Keratinocyte (primary cell): ENCODE measurements at regions not wholly inside any gene's neighbourhood (a gene's known extent, or its start where the extent isn't known, plus 50 kb on each side); places are given as distances from the start of the nearest gene placed in this dataset.

Source experiments
- DNase-seq: peaks from one replicate; pipeline ENCODE4 v3.0.0-alpha.2; 2011; ENCODE audit warnings: low read depth, missing footprints, low spot score
- FAIRE-seq: peaks from 2 replicates; lab custom pipeline; 2011; peaks lifted over from hg19 to GRCh38; lab: Jason Lieb, UNC
- H2AFZ ChIP-seq: 2 replicates; pipeline ENCODE4 v1.6.0; 2012; ENCODE audit warnings: low read length, control low read depth, inconsistent platforms; ENCODE audit not compliant: control insufficient read depth
- H3K27ac ChIP-seq: 2 replicates; pipeline ENCODE4 v1.5.1; 2011; ENCODE audit warnings: low read length; ENCODE audit not compliant: control insufficient read depth, insufficient read depth
- H3K27me3 ChIP-seq: 3 replicates; pipeline ENCODE4 v1.6.0; 2011; ENCODE audit warnings: low read length; ENCODE audit not compliant: control insufficient read depth, insufficient read depth; ENCODE audit errors: extremely low read depth
- H3K36me3 ChIP-seq, 2 experiments: 2 replicates in 1 of 2; 3 replicates in 1 of 2; pipeline ENCODE4 v1.5.1; 2011; ENCODE audit warnings: low read length in 2 of 2, mild to moderate bottlenecking in 1 of 2; ENCODE audit not compliant: control insufficient read depth in 2 of 2, insufficient read depth in 2 of 2; ENCODE audit errors: extremely low read depth in 1 of 2
- H3K4me1 ChIP-seq: 3 replicates; pipeline ENCODE4 v1.5.1; 2011; ENCODE audit warnings: low read length; ENCODE audit not compliant: control insufficient read depth, insufficient read depth; ENCODE audit errors: extremely low read depth
- H3K4me2 ChIP-seq: 3 replicates; pipeline ENCODE4 v1.6.0; 2011; ENCODE audit warnings: low read depth, low read length; ENCODE audit not compliant: control insufficient read depth, insufficient read depth; ENCODE audit errors: extremely low read depth
- H3K4me3 ChIP-seq, 3 experiments: fragments of 200-600 bp in 1 of 3; sonication (generic) in 1 of 3; 2 replicates in 2 of 3; 3 replicates in 1 of 3; pipeline ENCODE4 v1.5.1; 2011 to 2016; ENCODE audit warnings: low read length in 3 of 3, mild to moderate bottlenecking in 3 of 3, control low read depth in 2 of 3, inconsistent platforms in 1 of 3, low read depth in 1 of 3, mixed read lengths in 1 of 3, mixed run types in 1 of 3, moderate library complexity in 1 of 3; ENCODE audit not compliant: control insufficient read depth in 2 of 3, insufficient read depth in 2 of 3; ENCODE audit errors: extremely low read depth in 1 of 3
- H3K79me2 ChIP-seq: 2 replicates; pipeline ENCODE4 v1.6.0; 2012; ENCODE audit warnings: low read length; ENCODE audit not compliant: control insufficient read depth, insufficient read depth
- H3K9ac ChIP-seq: 3 replicates; pipeline ENCODE4 v1.6.0; 2011; ENCODE audit warnings: low read length; ENCODE audit not compliant: control insufficient read depth, insufficient read depth; ENCODE audit errors: extremely low read depth
- H3K9me1 ChIP-seq: 3 replicates; pipeline ENCODE4 v1.6.0; 2011; ENCODE audit warnings: low read length; ENCODE audit not compliant: control insufficient read depth, insufficient read depth; ENCODE audit errors: extremely low read depth
- H3K9me3 ChIP-seq: 2 replicates; pipeline ENCODE4 v1.5.1; 2012; ENCODE audit warnings: low read depth, low read length; ENCODE audit not compliant: control insufficient read depth
- H4K20me1 ChIP-seq: 3 replicates; pipeline ENCODE4 v1.6.0; 2011; ENCODE audit warnings: low read length; ENCODE audit not compliant: control insufficient read depth, insufficient read depth; ENCODE audit errors: extremely low read depth
- EZH2 ChIP-seq: IDR thresholded peaks from one replicate; pipeline ENCODE4 v1.6.1; 2012; ENCODE audit warnings: inconsistent platforms, mild to moderate bottlenecking, low read length, moderate library complexity
- dilution Hi-C: fragments of 300-500 bp; cut with MboI; formaldehyde crosslinking; loops from one replicate; pipeline ENCODE4 v1.7.0; 2020; ENCODE audit warnings: low sequenced_read_pairs; ENCODE audit not compliant: extremely low pct_ligation_motif_present
- TF ChIP-seq, protein P1 (sequence below), 3 experiments: IDR thresholded peaks in 1 of 3; conservative IDR thresholded peaks in 1 of 3; optimal IDR thresholded peaks in 1 of 3; 2 replicates in 2 of 3; 3 replicates in 1 of 3; pipeline versions ENCODE3 to v1.5.1; 2011; ENCODE audit warnings: low read length in 3 of 3, mild to moderate bottlenecking in 3 of 3, moderate library complexity in 2 of 3, control low read depth in 1 of 3, inconsistent platforms in 1 of 3; ENCODE audit not compliant: insufficient read depth in 2 of 3; ENCODE audit errors: extremely low read depth in 1 of 3

DNA sequence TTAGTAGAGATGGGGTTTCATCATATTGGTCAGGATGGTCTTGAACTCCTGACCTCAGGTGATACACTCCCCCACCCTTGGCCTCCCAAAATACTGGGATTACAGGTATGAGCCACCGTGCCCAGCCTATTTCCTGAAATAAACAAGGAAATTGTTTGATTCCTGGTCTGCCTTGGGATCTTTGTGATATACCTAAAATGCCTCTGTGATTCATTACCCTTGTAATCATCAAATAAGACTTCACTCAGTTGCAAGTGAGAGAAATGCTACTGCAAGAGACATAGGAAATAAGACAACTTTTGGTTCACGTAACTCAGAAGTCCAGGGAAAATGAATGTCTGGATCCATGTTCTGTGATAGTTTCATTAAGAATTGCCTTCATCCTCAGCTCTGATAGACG is 173.2 kb upstream of the MARCKS start:
- no peaks in the 10 kb centered on the region for H3K9me1 ChIP-seq
- H4K20me1 ChIP-seq: no peaks in the 10 kb centered on the region
- DNase-seq: no peak
- H3K4me1 ChIP-seq: peaks cover 11% of the 10 kb centered on the region
- H3K4me3 ChIP-seq: no peak overlapping the region
- FAIRE-seq: no peak
- no peak overlapping the region for H3K27ac ChIP-seq
- no peak overlapping the region for H2AFZ ChIP-seq
- H3K9ac ChIP-seq: no peak overlapping the region
- H3K9me3 ChIP-seq: no peaks in the 10 kb centered on the region
- H3K36me3 ChIP-seq: no peaks in the 10 kb centered on the region
- H3K27me3 ChIP-seq: no peaks in the 10 kb centered on the region
- H3K4me2 ChIP-seq: no peak overlapping the region
- H3K79me2 ChIP-seq: no peaks in the 10 kb centered on the region
- dilution Hi-C loops: no loop called here
- TF ChIP-seq, protein P1, sequence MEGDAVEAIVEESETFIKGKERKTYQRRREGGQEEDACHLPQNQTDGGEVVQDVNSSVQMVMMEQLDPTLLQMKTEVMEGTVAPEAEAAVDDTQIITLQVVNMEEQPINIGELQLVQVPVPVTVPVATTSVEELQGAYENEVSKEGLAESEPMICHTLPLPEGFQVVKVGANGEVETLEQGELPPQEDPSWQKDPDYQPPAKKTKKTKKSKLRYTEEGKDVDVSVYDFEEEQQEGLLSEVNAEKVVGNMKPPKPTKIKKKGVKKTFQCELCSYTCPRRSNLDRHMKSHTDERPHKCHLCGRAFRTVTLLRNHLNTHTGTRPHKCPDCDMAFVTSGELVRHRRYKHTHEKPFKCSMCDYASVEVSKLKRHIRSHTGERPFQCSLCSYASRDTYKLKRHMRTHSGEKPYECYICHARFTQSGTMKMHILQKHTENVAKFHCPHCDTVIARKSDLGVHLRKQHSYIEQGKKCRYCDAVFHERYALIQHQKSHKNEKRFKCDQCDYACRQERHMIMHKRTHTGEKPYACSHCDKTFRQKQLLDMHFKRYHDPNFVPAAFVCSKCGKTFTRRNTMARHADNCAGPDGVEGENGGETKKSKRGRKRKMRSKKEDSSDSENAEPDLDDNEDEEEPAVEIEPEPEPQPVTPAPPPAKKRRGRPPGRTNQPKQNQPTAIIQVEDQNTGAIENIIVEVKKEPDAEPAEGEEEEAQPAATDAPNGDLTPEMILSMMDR (optimal IDR thresholded peaks at IDR 0.05 in 1 of 3, IDR thresholded peaks at IDR 0.05 in 1 of 3, conservative IDR thresholded peaks at IDR 0.05 in 1 of 3; ENCODE audit: extremely low read depth in 1 of 3, insufficient read depth in 2 of 3, low read length in 3 of 3): no peak
- no peak for TF ChIP-seq EZH2

DNA sequence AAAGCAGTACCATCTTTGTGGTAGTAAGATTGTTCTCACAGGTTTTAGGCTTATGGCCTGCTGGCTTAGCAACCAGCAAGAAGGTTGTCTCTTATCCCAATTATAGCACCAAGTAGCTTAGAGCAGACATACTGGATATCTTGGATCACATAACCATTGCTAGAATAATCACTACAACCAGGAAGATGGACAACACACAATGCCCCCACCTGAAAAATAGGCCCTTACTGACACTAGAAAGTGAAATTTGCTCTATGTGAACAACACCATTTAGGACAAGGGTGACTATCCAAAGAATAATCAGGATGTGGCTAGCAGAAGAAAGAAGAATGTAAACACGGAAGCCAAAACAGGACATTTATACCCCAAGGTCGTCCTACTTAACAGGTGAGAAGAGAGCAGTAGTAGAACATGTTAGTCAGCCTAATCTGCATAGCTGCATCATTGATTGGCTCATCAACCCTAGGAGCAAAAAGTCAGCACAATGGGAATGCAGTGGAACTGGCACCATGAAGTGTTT is 172.7 kb upstream of the MARCKS start:
- DNase-seq: peak; percentile 30
- H3K9me1 ChIP-seq: no peaks in the 10 kb centered on the region
- no peaks in the 10 kb centered on the region for H3K79me2 ChIP-seq
- no peaks in the 10 kb centered on the region for H4K20me1 ChIP-seq
- dilution Hi-C loops: no loop called here
- peak overlapping the region; percentile 31 for H3K4me2 ChIP-seq
- TF ChIP-seq EZH2: no peak
- peaks cover 11% of the 10 kb centered on the region for H3K4me1 ChIP-seq
- peak overlapping the region; percentile 30 for H3K27ac ChIP-seq
- H3K27me3 ChIP-seq: no peaks in the 10 kb centered on the region
- peak; percentile 95 for FAIRE-seq
- H3K4me3 ChIP-seq: no peak overlapping the region
- H3K36me3 ChIP-seq: no peaks in the 10 kb centered on the region
- H2AFZ ChIP-seq: no peak overlapping the region
- no peak overlapping the region for H3K9ac ChIP-seq
- no peaks in the 10 kb centered on the region for H3K9me3 ChIP-seq

DNA sequence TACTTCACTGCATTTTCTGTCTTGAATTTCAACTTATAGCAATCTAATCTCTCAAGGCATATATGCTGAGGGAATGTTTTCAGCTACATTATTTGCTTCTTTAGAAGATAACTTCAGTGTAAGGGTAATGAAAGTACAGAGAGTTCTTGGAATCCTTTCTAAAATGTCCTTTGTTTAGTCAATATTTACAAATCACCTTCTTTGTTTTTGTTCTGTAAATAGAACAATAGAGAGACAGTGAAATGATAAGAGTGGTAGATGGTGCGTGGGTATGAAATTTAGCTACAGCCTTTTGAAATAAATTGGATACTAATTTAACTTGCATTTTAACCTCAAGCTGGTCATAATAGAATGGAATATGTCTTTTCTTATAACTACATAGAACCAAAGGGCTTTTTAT is 171.1 kb upstream of the MARCKS start:
- H2AFZ ChIP-seq: no peak overlapping the region
- H4K20me1 ChIP-seq: no peaks in the 10 kb centered on the region
- no peak overlapping the region for H3K9ac ChIP-seq
- H3K27me3 ChIP-seq: no peaks in the 10 kb centered on the region
- DNase-seq (no peak), FAIRE-seq (no peak)
- H3K36me3 ChIP-seq: no peaks in the 10 kb centered on the region
- H3K4me1 ChIP-seq: peaks cover 20% of the 10 kb centered on the region
- no peaks in the 10 kb centered on the region for H3K79me2 ChIP-seq
- H3K9me1 ChIP-seq: no peaks in the 10 kb centered on the region
- no peaks in the 10 kb centered on the region for H3K9me3 ChIP-seq
- no peak overlapping the region for H3K27ac ChIP-seq
- no peak overlapping the region for H3K4me2 ChIP-seq
- dilution Hi-C loops: no loop called here
- H3K4me3 ChIP-seq: no peak overlapping the region
- no peak for TF ChIP-seq EZH2
- TF ChIP-seq, protein P1 (optimal IDR thresholded peaks at IDR 0.05 in 1 of 3, IDR thresholded peaks at IDR 0.05 in 1 of 3, conservative IDR thresholded peaks at IDR 0.05 in 1 of 3; ENCODE audit: extremely low read depth in 1 of 3, insufficient read depth in 2 of 3, low read length in 3 of 3): no peak
